Left lung (tissue), 4 donors: ENCODE measurements at regions not wholly inside any gene's neighbourhood (a gene's known extent, or its start where the extent isn't known, plus 50 kb on each side); places are given as distances from the start of the nearest gene placed in this dataset.
A peak's percentile ranks its signal among the peaks of the same experiment; 100 is the strongest.

ENCODE experiments used
- ATAC-seq: fragments of 200-7000 bp; cut with Tn5 transposase; one replicate; pipeline ENCODE4 v1.9.1; 2020; ENCODE audit warnings: moderate library complexity
- DNase-seq, 4 donors: peaks; one replicate each; pipeline ENCODE4 v3.0.0-alpha.2; 2013 to 2020
- H3K27ac ChIP-seq, 2 donors: fragments of 200-600 bp; sonication (generic) in 1 of 2; one replicate each; pipeline versions ENCODE4 v1.5.0 to v1.8.0; 2020 to 2021
- H3K27me3 ChIP-seq, 2 donors: fragments of 200-600 bp; sonication (generic) in 1 of 2; one replicate each; pipeline versions ENCODE4 v1.5.0 to v1.8.0; 2020 to 2021
- H3K36me3 ChIP-seq, 2 donors: fragments of 200-600 bp; sonication (generic) in 1 of 2; one replicate each; pipeline versions ENCODE4 v1.5.0 to v1.8.0; 2020 to 2021
- H3K4me1 ChIP-seq, 2 donors: fragments of 200-600 bp; one replicate each; pipeline ENCODE4 v1.8.0; 2021
- H3K4me3 ChIP-seq, 2 donors: fragments of 200-600 bp; sonication (generic) in 1 of 2; one replicate each; pipeline versions ENCODE4 v1.5.0 to v1.8.0; 2020 to 2021; ENCODE audit warnings: mild to moderate bottlenecking in 1 of 2
- H3K9me3 ChIP-seq, 2 donors: fragments of 200-600 bp; sonication (generic) in 1 of 2; one replicate each; pipeline versions ENCODE4 v1.5.0 to v1.8.0; 2020 to 2021
- intact Hi-C, 2 donors: fragments of 100-400 bp; cut with DNase I; formaldehyde crosslinking; loops; one replicate each; pipeline versions ENCODE4 v1.11.2 to v1.14.2; 2022
- TF ChIP-seq, protein P1 (sequence below), 2 donors: fragments of 200-600 bp; sonication (generic) in 1 of 2; IDR thresholded peaks; one replicate each; pipeline versions ENCODE4 v1.5.0 to v1.8.0; 2021; ENCODE audit warnings: antibody characterized with exemption in 2 of 2
- donor health status: DM: no; HTN: yes; CAD: no.
- donor health status: DM: no; HTN: no; CAD: no.

DNA sequence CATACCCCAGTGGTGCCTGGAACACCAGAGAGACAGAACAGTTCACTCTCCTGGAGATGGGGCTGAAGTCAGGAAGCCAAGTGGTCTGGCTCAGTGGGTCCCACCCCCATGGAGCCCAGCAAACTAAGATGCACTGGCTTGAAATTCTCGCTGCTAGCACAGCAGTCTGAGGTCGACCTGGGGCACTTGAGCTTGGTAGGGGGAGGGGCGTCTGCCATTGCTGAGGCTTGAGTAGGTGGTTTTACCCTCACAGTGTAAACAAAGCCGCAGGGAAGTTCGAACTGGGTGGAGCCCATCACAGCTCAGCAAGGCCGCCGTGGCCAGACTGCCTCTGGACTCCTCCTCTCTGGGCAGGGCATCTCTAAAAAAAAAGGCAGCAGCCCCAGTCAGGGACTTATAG, 272.0 kb downstream of the KLF13 start:
- Histone ChIP-seq H3K4me3 (no peak overlapping the region), H3K27me3 (no peaks in the 10 kb centered on the region), H3K9me3 (no peaks in the 10 kb centered on the region), H3K4me1 (no peaks in the 10 kb centered on the region), H3K27ac (no peak overlapping the region), H3K36me3 (no peaks in the 10 kb centered on the region)
- intact Hi-C loops: no loop called here
- ATAC-seq (peak; percentile 93), DNase-seq (peak in 2 of 4 donors; percentile 52 to 79)
- TF ChIP-seq, protein P1, sequence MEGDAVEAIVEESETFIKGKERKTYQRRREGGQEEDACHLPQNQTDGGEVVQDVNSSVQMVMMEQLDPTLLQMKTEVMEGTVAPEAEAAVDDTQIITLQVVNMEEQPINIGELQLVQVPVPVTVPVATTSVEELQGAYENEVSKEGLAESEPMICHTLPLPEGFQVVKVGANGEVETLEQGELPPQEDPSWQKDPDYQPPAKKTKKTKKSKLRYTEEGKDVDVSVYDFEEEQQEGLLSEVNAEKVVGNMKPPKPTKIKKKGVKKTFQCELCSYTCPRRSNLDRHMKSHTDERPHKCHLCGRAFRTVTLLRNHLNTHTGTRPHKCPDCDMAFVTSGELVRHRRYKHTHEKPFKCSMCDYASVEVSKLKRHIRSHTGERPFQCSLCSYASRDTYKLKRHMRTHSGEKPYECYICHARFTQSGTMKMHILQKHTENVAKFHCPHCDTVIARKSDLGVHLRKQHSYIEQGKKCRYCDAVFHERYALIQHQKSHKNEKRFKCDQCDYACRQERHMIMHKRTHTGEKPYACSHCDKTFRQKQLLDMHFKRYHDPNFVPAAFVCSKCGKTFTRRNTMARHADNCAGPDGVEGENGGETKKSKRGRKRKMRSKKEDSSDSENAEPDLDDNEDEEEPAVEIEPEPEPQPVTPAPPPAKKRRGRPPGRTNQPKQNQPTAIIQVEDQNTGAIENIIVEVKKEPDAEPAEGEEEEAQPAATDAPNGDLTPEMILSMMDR (IDR thresholded peaks at IDR 0.05): no peak

DNA sequence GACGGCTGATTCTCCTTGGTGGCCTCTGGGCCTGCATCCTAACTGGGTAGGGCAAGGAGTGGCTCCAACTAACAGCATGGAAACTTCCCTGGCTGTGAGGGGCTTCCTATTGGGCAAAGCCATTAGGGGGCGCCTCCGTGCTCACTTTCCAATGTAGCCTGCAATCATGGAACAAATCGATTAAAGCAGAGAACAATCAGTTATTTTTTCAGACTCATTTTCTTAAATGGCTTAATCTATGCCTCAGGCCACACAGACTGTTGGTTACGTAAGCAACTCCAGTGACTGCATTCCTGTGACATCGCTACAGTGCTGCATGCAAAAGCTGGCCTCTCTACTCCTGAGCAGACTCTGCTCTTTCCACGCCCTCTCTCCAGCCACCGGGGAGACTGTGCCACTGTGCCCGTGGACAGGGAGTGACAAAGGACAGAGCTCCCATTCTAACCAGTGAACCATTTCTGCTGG, 278.9 kb downstream of the KLF13 start:
- H3K4me1 ChIP-seq: no peaks in the 10 kb centered on the region
- no peak overlapping the region for H3K27ac ChIP-seq
- ATAC-seq: peak; percentile 89
- H3K9me3 ChIP-seq: no peaks in the 10 kb centered on the region
- TF ChIP-seq, protein P1 (IDR thresholded peaks at IDR 0.05): no peak
- intact Hi-C loops: no loop called here
- H3K4me3 ChIP-seq: no peak overlapping the region
- H3K36me3 ChIP-seq: no peaks in the 10 kb centered on the region
- H3K27me3 ChIP-seq: no peaks in the 10 kb centered on the region
- DNase-seq: no peak

DNA sequence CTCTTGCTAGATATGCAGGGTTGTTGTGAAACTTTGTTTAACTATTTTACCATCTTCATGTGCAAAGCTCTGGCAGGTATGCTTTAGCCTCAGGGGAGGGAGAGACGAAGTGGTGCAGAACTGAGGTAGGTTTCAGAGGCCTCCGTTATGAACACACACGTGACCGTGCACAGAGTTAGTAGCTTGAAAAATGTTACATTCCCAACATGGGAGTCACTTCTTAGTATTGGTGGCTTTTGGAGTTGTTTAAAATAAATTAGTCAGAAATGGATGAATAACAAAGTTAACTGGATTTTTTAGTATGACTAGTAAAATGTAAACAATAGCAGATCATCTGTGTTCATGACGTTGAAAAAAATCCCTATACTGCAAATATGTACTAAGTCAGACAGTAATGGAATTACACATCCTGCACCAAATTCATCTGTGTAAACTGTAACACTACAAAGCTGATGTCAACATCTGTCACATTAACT, 279.6 kb downstream of the KLF13 start:
- Histone ChIP-seq H3K36me3 (no peaks in the 10 kb centered on the region), H3K4me1 (no peaks in the 10 kb centered on the region), H3K27me3 (no peaks in the 10 kb centered on the region), H3K9me3 (no peaks in the 10 kb centered on the region), H3K4me3 (no peak overlapping the region), H3K27ac (no peak overlapping the region)
- DNase-seq (no peak), ATAC-seq (no peak)
- TF ChIP-seq, protein P1 (IDR thresholded peaks at IDR 0.05): no peak
- intact Hi-C loops: no loop called here

DNA sequence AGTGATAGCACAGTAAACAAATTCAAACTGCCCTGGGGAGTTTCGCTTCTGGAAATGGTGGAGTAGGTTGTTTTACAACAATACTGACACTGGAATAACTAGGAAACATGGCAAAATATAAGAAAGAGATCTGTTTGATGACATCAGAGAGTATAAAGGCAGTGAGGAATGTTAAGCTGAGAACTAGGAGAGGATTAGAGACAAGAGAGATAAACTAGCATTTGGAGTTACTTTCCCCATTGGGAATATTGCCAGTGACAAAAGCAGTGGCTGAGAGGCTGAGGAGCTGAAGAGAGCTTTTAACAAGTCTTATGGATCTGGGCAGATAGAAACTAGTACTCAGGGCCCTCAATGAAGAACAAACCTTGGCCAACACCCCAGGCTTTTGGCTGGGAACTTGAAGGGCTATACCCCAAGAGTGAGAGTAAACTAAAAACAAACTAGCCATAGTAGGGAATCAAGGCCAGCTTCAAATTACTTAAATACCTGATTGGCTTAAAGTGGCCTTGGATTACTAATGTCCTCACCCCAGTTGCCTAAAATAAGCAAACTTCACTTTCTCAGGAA, 280.4 kb downstream of the KLF13 start:
- ATAC-seq (peak; percentile 58), DNase-seq (no peak)
- TF ChIP-seq, protein P1 (IDR thresholded peaks at IDR 0.05): no peak
- H3K4me1 ChIP-seq: no peaks in the 10 kb centered on the region
- intact Hi-C loops: no loop called here
- H3K9me3 ChIP-seq: no peaks in the 10 kb centered on the region
- H3K27ac ChIP-seq: no peak overlapping the region
- H3K4me3 ChIP-seq: no peak overlapping the region
- no peaks in the 10 kb centered on the region for H3K36me3 ChIP-seq
- no peaks in the 10 kb centered on the region for H3K27me3 ChIP-seq

DNA sequence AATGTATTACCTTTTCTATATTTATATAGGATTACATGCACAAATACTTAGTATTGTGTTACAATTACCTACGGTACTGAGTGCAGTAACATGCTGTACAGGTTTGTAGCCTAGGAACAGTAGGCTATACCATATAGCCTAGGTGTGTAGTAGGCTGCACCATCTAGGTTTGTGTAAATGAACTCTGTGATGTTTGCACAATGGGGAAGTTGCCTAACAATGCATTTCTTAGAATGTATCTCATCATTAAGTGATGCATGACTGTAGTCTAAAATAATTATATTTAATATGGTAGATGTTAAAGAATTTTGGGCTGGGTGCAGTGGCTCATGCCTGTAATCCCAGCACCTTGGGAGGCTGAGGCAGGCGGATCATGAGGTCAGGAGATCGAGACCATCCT, 281.0 kb downstream of the KLF13 start:
- H3K4me3 ChIP-seq: no peak overlapping the region
- DNase-seq: no peak
- H3K36me3 ChIP-seq: no peaks in the 10 kb centered on the region
- no peak for ATAC-seq
- no peaks in the 10 kb centered on the region for H3K4me1 ChIP-seq
- TF ChIP-seq, protein P1 (IDR thresholded peaks at IDR 0.05): no peak
- H3K27me3 ChIP-seq: no peaks in the 10 kb centered on the region
- H3K9me3 ChIP-seq: no peaks in the 10 kb centered on the region
- intact Hi-C loops: no loop called here
- H3K27ac ChIP-seq: no peak overlapping the region
